Stimulated activated effector memory CD8-positive, alpha-beta T cell treated with anti-CD3 and anti-CD28 coated beads, Interleukin-12 subunit alpha, Interleukin-12 subunit beta, amount 100 ng/mL, for 72 hours (primary cell): ENCODE measurements at regions not wholly inside any gene's neighbourhood (a gene's known extent, or its start where the extent isn't known, plus 50 kb on each side); places are given as distances from the start of the nearest gene placed in this dataset.

Source experiments
- ATAC-seq: fragments of 150-1000 bp; cut with Tn5 transposase; 2 replicates; pipeline ENCODE4 v1.10.0; 2021
- DNase-seq, 2 donors: peaks; one replicate each; pipeline ENCODE4 v3.0.0; 2021 to 2022; ENCODE audit warnings: low spot score in 2 of 2
- H3K27ac Mint-ChIP-seq: one replicate; pipeline ENCODE4 v1.8.0; 2022; ENCODE audit warnings: mild to moderate bottlenecking, mixed read lengths
- H3K36me3 Mint-ChIP-seq: one replicate; pipeline ENCODE4 v1.8.0; 2022; ENCODE audit warnings: mild to moderate bottlenecking, mixed read lengths
- H3K4me1 Mint-ChIP-seq: one replicate; pipeline ENCODE4 v1.8.0; 2022; ENCODE audit warnings: mixed read lengths
- H3K4me3 Mint-ChIP-seq: one replicate; pipeline ENCODE4 v1.8.0; 2022; ENCODE audit warnings: mild to moderate bottlenecking, mixed read lengths
- H3K9me3 Mint-ChIP-seq: one replicate; pipeline ENCODE4 v1.8.0; 2022; ENCODE audit warnings: mixed read lengths

GRCh38 chr11:70705930-70706329 lies 307.6 kb downstream of the CTTN start:
- Mint-ChIP-seq H3K27ac (no peak overlapping the region), H3K4me1 (no peaks in the 10 kb centered on the region), H3K36me3 (no peaks in the 10 kb centered on the region), H3K9me3 (no peaks in the 10 kb centered on the region), H3K4me3 (no peak overlapping the region)
- ATAC-seq (no peak), DNase-seq (no peak)

GRCh38 chr11:70707821-70708220 lies 309.5 kb downstream of the CTTN start:
- no peaks in the 10 kb centered on the region for H3K9me3 Mint-ChIP-seq
- no peak for ATAC-seq
- no peak for DNase-seq
- no peak overlapping the region for H3K27ac Mint-ChIP-seq
- H3K4me3 Mint-ChIP-seq = no peak overlapping the region
- no peaks in the 10 kb centered on the region for H3K36me3 Mint-ChIP-seq
- H3K4me1 Mint-ChIP-seq = no peaks in the 10 kb centered on the region

- Mint-ChIP-seq H3K36me3 (no peaks in the 10 kb centered on the region), H3K27ac (no peak overlapping the region), H3K9me3 (no peaks in the 10 kb centered on the region), H3K4me1 (no peaks in the 10 kb centered on the region), H3K4me3 (no peak overlapping the region)
- no peak for DNase-seq
- no peak for ATAC-seq
These were observed 311.3 kb downstream of the CTTN start for GRCh38 chr11:70709596-70709995.

GRCh38 chr11:70710192-70710591 lies 311.9 kb downstream of the CTTN start:
- DNase-seq (no peak), ATAC-seq (no peak)
- Mint-ChIP-seq H3K27ac (no peak overlapping the region), H3K9me3 (no peaks in the 10 kb centered on the region), H3K36me3 (no peaks in the 10 kb centered on the region), H3K4me1 (no peaks in the 10 kb centered on the region), H3K4me3 (no peak overlapping the region)

- DNase-seq (no peak), ATAC-seq (no peak)
- no peak overlapping the region for H3K27ac Mint-ChIP-seq
- no peaks in the 10 kb centered on the region for H3K4me1 Mint-ChIP-seq
- no peaks in the 10 kb centered on the region for H3K9me3 Mint-ChIP-seq
- H3K36me3 Mint-ChIP-seq = no peaks in the 10 kb centered on the region
- H3K4me3 Mint-ChIP-seq = no peak overlapping the region
These were observed 312.3 kb downstream of the CTTN start for GRCh38 chr11:70710601-70711000.

- no peak overlapping the region for H3K27ac Mint-ChIP-seq
- H3K4me1 Mint-ChIP-seq = no peaks in the 10 kb centered on the region
- H3K36me3 Mint-ChIP-seq = no peaks in the 10 kb centered on the region
- ATAC-seq (no peak), DNase-seq (no peak)
- no peak overlapping the region for H3K4me3 Mint-ChIP-seq
- H3K9me3 Mint-ChIP-seq = no peaks in the 10 kb centered on the region
These were observed 313.0 kb downstream of the CTTN start for GRCh38 chr11:70711095-70711910.

- Mint-ChIP-seq H3K36me3 (no peaks in the 10 kb centered on the region), H3K4me3 (no peak overlapping the region), H3K9me3 (no peaks in the 10 kb centered on the region), H3K4me1 (no peaks in the 10 kb centered on the region), H3K27ac (no peak overlapping the region)
- no peak for DNase-seq
- ATAC-seq = no peak
These were observed 313.5 kb downstream of the CTTN start for GRCh38 chr11:70711911-70712185.

GRCh38 chr11:70712471-70712870 lies 314.1 kb downstream of the CTTN start:
- no peaks in the 10 kb centered on the region for H3K36me3 Mint-ChIP-seq
- DNase-seq = no peak
- H3K4me1 Mint-ChIP-seq = no peaks in the 10 kb centered on the region
- H3K27ac Mint-ChIP-seq = no peak overlapping the region
- no peak for ATAC-seq
- no peaks in the 10 kb centered on the region for H3K9me3 Mint-ChIP-seq
- H3K4me3 Mint-ChIP-seq = no peak overlapping the region

GRCh38 chr11:70713086-70713835 lies 314.9 kb downstream of the CTTN start:
- H3K9me3 Mint-ChIP-seq = no peaks in the 10 kb centered on the region

GRCh38 chr11:70713988-70714665 lies 315.8 kb downstream of the CTTN start:
- H3K4me1 Mint-ChIP-seq = no peaks in the 10 kb centered on the region
- H3K36me3 Mint-ChIP-seq = no peaks in the 10 kb centered on the region
- no peak overlapping the region for H3K4me3 Mint-ChIP-seq
- H3K9me3 Mint-ChIP-seq = no peaks in the 10 kb centered on the region
- ATAC-seq = no peak
- H3K27ac Mint-ChIP-seq = no peak overlapping the region
- DNase-seq = no peak

More at GRCh38 chr11:70713086-70713835, 314.9 kb downstream of the CTTN start:
- Mint-ChIP-seq H3K4me1 (no peaks in the 10 kb centered on the region), H3K27ac (no peak overlapping the region), H3K4me3 (no peak overlapping the region), H3K36me3 (no peaks in the 10 kb centered on the region)
- DNase-seq (no peak), ATAC-seq (no peak)

- no peak overlapping the region for H3K27ac Mint-ChIP-seq
- no peaks in the 10 kb centered on the region for H3K36me3 Mint-ChIP-seq
- no peaks in the 10 kb centered on the region for H3K9me3 Mint-ChIP-seq
- H3K4me1 Mint-ChIP-seq = no peaks in the 10 kb centered on the region
- ATAC-seq = no peak
- H3K4me3 Mint-ChIP-seq = no peak overlapping the region
- DNase-seq = no peak
These were observed 317.0 kb downstream of the CTTN start for GRCh38 chr11:70715166-70715951.

GRCh38 chr11:70716216-70716615 lies 317.9 kb downstream of the CTTN start:
- Mint-ChIP-seq H3K4me1 (no peaks in the 10 kb centered on the region), H3K4me3 (no peak overlapping the region), H3K36me3 (no peaks in the 10 kb centered on the region), H3K27ac (no peak overlapping the region), H3K9me3 (no peaks in the 10 kb centered on the region)
- no peak for DNase-seq
- no peak for ATAC-seq

- no peak for DNase-seq
- Mint-ChIP-seq H3K9me3 (no peaks in the 10 kb centered on the region), H3K27ac (no peak overlapping the region), H3K36me3 (no peaks in the 10 kb centered on the region), H3K4me3 (no peak overlapping the region), H3K4me1 (no peaks in the 10 kb centered on the region)
- no peak for ATAC-seq
These were observed 318.9 kb downstream of the CTTN start for GRCh38 chr11:70716986-70717775.

GRCh38 chr11:70717936-70718595 lies 319.7 kb downstream of the CTTN start:
- no peak overlapping the region for H3K4me3 Mint-ChIP-seq
- no peaks in the 10 kb centered on the region for H3K4me1 Mint-ChIP-seq
- H3K27ac Mint-ChIP-seq = no peak overlapping the region
- ATAC-seq = no peak
- no peaks in the 10 kb centered on the region for H3K36me3 Mint-ChIP-seq
- no peak for DNase-seq
- H3K9me3 Mint-ChIP-seq = no peaks in the 10 kb centered on the region
